ENCODE measurements at regions not wholly inside any gene's neighbourhood (a gene's known extent, or its start where the extent isn't known, plus 50 kb on each side); places are given as distances from the start of the nearest gene placed in this dataset.

- DNase-seq: no peak
- H3K27me3 ChIP-seq (ENCODE audit: control insufficient read depth in 3 of 3, insufficient read depth in 3 of 3, low read length in 2 of 3): no peaks in the 10 kb centered on the region
- H3K9ac ChIP-seq (ENCODE audit: insufficient read depth in 1 of 2, low read length in 2 of 2): no peak overlapping the region
- WGBS, 2 donors: 84 to 91% methylated on average over 1 of the region's 1 CpG
- H3K27ac ChIP-seq (ENCODE audit: low read depth in 1 of 2, low read length in 1 of 2): no peak overlapping the region
- no peak for ATAC-seq (ENCODE audit: insufficient read depth, low FRiP score)
- TF ChIP-seq CTCF (IDR thresholded peaks at IDR 0.05; ENCODE audit: control extremely low read depth, extremely low read depth): no peak
- H3K4me3 ChIP-seq: no peak overlapping the region
- no peaks in the 10 kb centered on the region for H3K4me1 ChIP-seq (ENCODE audit: control insufficient read depth in 5 of 5, insufficient read depth in 5 of 5, low read length in 5 of 5)
- peaks cover 0 to 8% (median 3%) of the 10 kb centered on the region in 4 donors for H3K9me3 ChIP-seq (ENCODE audit: control insufficient read depth in 4 of 4, insufficient read depth in 3 of 4, low read length in 3 of 4)
- H3K36me3 ChIP-seq (ENCODE audit: control insufficient read depth in 4 of 4, insufficient read depth in 4 of 4, low read length in 4 of 4): no peaks in the 10 kb centered on the region
These were observed 99.4 kb upstream of the SCN7A start for GRCh38 chr2:166593403-166593802.

GRCh38 chr2:166592750-166593149, 98.7 kb upstream of the SCN7A start:
- no peaks in the 10 kb centered on the region for H3K36me3 ChIP-seq (ENCODE audit: control insufficient read depth in 4 of 4, insufficient read depth in 4 of 4, low read length in 4 of 4)
- no peak for TF ChIP-seq CTCF (IDR thresholded peaks at IDR 0.05; ENCODE audit: control extremely low read depth, extremely low read depth)
- no peak overlapping the region for H3K4me3 ChIP-seq
- H3K4me1 ChIP-seq (ENCODE audit: control insufficient read depth in 5 of 5, insufficient read depth in 5 of 5, low read length in 5 of 5): no peaks in the 10 kb centered on the region
- DNase-seq (no peak), ATAC-seq (ENCODE audit: insufficient read depth, low FRiP score) (no peak)
- H3K9ac ChIP-seq (ENCODE audit: insufficient read depth in 1 of 2, low read length in 2 of 2): no peak overlapping the region
- peaks cover 0 to 4% (median 2%) of the 10 kb centered on the region in 4 donors for H3K9me3 ChIP-seq (ENCODE audit: control insufficient read depth in 4 of 4, insufficient read depth in 3 of 4, low read length in 3 of 4)
- H3K27me3 ChIP-seq (ENCODE audit: control insufficient read depth in 3 of 3, insufficient read depth in 3 of 3, low read length in 2 of 3): no peaks in the 10 kb centered on the region
- WGBS, 2 donors: 89 to 90% methylated on average over 3 of the region's 3 CpGs
- H3K27ac ChIP-seq (ENCODE audit: low read depth in 1 of 2, low read length in 1 of 2): no peak overlapping the region

- WGBS, 2 donors: 0% methylated on average over 1 of the region's 1 CpG
- DNase-seq (no peak), ATAC-seq (ENCODE audit: insufficient read depth, low FRiP score) (no peak)
- H3K36me3 ChIP-seq (ENCODE audit: control insufficient read depth in 4 of 4, insufficient read depth in 4 of 4, low read length in 4 of 4): no peaks in the 10 kb centered on the region
- TF ChIP-seq CTCF (IDR thresholded peaks at IDR 0.05; ENCODE audit: control extremely low read depth, extremely low read depth): no peak
- no peak overlapping the region for H3K4me3 ChIP-seq
- H3K27ac ChIP-seq (ENCODE audit: low read depth in 1 of 2, low read length in 1 of 2): no peak overlapping the region
- H3K9ac ChIP-seq (ENCODE audit: insufficient read depth in 1 of 2, low read length in 2 of 2): no peak overlapping the region
- no peaks in the 10 kb centered on the region for H3K27me3 ChIP-seq (ENCODE audit: control insufficient read depth in 3 of 3, insufficient read depth in 3 of 3, low read length in 2 of 3)
- no peaks in the 10 kb centered on the region for H3K4me1 ChIP-seq (ENCODE audit: control insufficient read depth in 5 of 5, insufficient read depth in 5 of 5, low read length in 5 of 5)
- no peaks in the 10 kb centered on the region for H3K9me3 ChIP-seq (ENCODE audit: control insufficient read depth in 4 of 4, insufficient read depth in 3 of 4, low read length in 3 of 4)
These were observed 97.2 kb upstream of the SCN7A start for GRCh38 chr2:166591226-166591625.

GRCh38 chr2:166573391-166573790, 79.3 kb upstream of the SCN7A start:
- peaks cover 0 to 15% (median 0%) of the 10 kb centered on the region in 5 donors for H3K4me1 ChIP-seq (ENCODE audit: control insufficient read depth in 5 of 5, insufficient read depth in 5 of 5, low read length in 5 of 5)
- H3K27ac ChIP-seq (ENCODE audit: low read depth in 1 of 2, low read length in 1 of 2): no peak overlapping the region
- no peaks in the 10 kb centered on the region for H3K36me3 ChIP-seq (ENCODE audit: control insufficient read depth in 4 of 4, insufficient read depth in 4 of 4, low read length in 4 of 4)
- no peaks in the 10 kb centered on the region for H3K9me3 ChIP-seq (ENCODE audit: control insufficient read depth in 4 of 4, insufficient read depth in 3 of 4, low read length in 3 of 4)
- H3K4me3 ChIP-seq: no peak overlapping the region
- H3K9ac ChIP-seq (ENCODE audit: insufficient read depth in 1 of 2, low read length in 2 of 2): no peak overlapping the region
- DNase-seq (peak in 2 of 3 donors; percentile 50 to 69), ATAC-seq (ENCODE audit: insufficient read depth, low FRiP score) (no peak)
- 43 to 72% methylated on average over 3 of the region's 3 CpGs for WGBS, 2 donors
- no peak for TF ChIP-seq CTCF (IDR thresholded peaks at IDR 0.05; ENCODE audit: control extremely low read depth, extremely low read depth)
- H3K27me3 ChIP-seq (ENCODE audit: control insufficient read depth in 3 of 3, insufficient read depth in 3 of 3, low read length in 2 of 3): no peaks in the 10 kb centered on the region

Data from lung (tissue), 11 donors.